ENCODE measurements at regions not wholly inside any gene's neighbourhood (a gene's known extent, or its start where the extent isn't known, plus 50 kb on each side); places are given as distances from the start of the nearest gene placed in this dataset.

GRCh38 chr13:89968470-89968869, 1379.0 kb upstream of the MIR17HG start:
- 27 to 38% methylated on average over 2 of the region's 2 CpGs for WGBS, 2 donors
- Histone ChIP-seq H3K9me3 (ENCODE audit: control insufficient read depth in 2 of 2, insufficient read depth in 1 of 2, low read depth in 1 of 2, low read length in 1 of 2) (no peaks in the 10 kb centered on the region), H3K4me3 (ENCODE audit: low read depth in 1 of 2, low read length in 2 of 2) (no peak overlapping the region), H3K27ac (ENCODE audit: low read depth in 2 of 2, low read length in 1 of 2) (no peak overlapping the region), H3K36me3 (ENCODE audit: control insufficient read depth in 2 of 2, insufficient read depth in 2 of 2, low read length in 1 of 2) (no peaks in the 10 kb centered on the region), H3K4me1 (ENCODE audit: control insufficient read depth in 2 of 2, insufficient read depth in 2 of 2, low read length in 1 of 2) (no peaks in the 10 kb centered on the region), H3K27me3 (ENCODE audit: control insufficient read depth in 1 of 2, insufficient read depth in 2 of 2, low read length in 2 of 2) (no peaks in the 10 kb centered on the region)

GRCh38 chr13:89970353-89970709, 1377.2 kb upstream of the MIR17HG start:
- H3K36me3 ChIP-seq (ENCODE audit: control insufficient read depth in 2 of 2, insufficient read depth in 2 of 2, low read length in 1 of 2) = no peaks in the 10 kb centered on the region
- no peak overlapping the region for H3K4me3 ChIP-seq (ENCODE audit: low read depth in 1 of 2, low read length in 2 of 2)
- no peaks in the 10 kb centered on the region for H3K4me1 ChIP-seq (ENCODE audit: control insufficient read depth in 2 of 2, insufficient read depth in 2 of 2, low read length in 1 of 2)
- H3K27me3 ChIP-seq (ENCODE audit: control insufficient read depth in 1 of 2, insufficient read depth in 2 of 2, low read length in 2 of 2) = no peaks in the 10 kb centered on the region
- no peak overlapping the region for H3K27ac ChIP-seq (ENCODE audit: low read depth in 2 of 2, low read length in 1 of 2)
- 54 to 57% methylated on average over 1 of the region's 1 CpG for WGBS, 2 donors
- no peaks in the 10 kb centered on the region for H3K9me3 ChIP-seq (ENCODE audit: control insufficient read depth in 2 of 2, insufficient read depth in 1 of 2, low read depth in 1 of 2, low read length in 1 of 2)

GRCh38 chr13:89977203-89977602, 1370.3 kb upstream of the MIR17HG start:
- no peak overlapping the region for H3K27ac ChIP-seq (ENCODE audit: low read depth in 2 of 2, low read length in 1 of 2)
- no peak overlapping the region for H3K4me3 ChIP-seq (ENCODE audit: low read depth in 1 of 2, low read length in 2 of 2)
- H3K36me3 ChIP-seq (ENCODE audit: control insufficient read depth in 2 of 2, insufficient read depth in 2 of 2, low read length in 1 of 2) = no peaks in the 10 kb centered on the region
- no peaks in the 10 kb centered on the region for H3K27me3 ChIP-seq (ENCODE audit: control insufficient read depth in 1 of 2, insufficient read depth in 2 of 2, low read length in 2 of 2)
- no peaks in the 10 kb centered on the region for H3K4me1 ChIP-seq (ENCODE audit: control insufficient read depth in 2 of 2, insufficient read depth in 2 of 2, low read length in 1 of 2)
- WGBS, 2 donors = 75 to 76% methylated on average over 3 of the region's 3 CpGs
- H3K9me3 ChIP-seq (ENCODE audit: control insufficient read depth in 2 of 2, insufficient read depth in 1 of 2, low read depth in 1 of 2, low read length in 1 of 2) = no peaks in the 10 kb centered on the region

- H3K4me1 ChIP-seq (ENCODE audit: control insufficient read depth in 2 of 2, insufficient read depth in 2 of 2, low read length in 1 of 2) = no peaks in the 10 kb centered on the region
- H3K27ac ChIP-seq (ENCODE audit: low read depth in 2 of 2, low read length in 1 of 2) = no peak overlapping the region
These were observed 1366.6 kb upstream of the MIR17HG start for GRCh38 chr13:89980896-89981295.

GRCh38 chr13:89982407-89983095, 1364.9 kb upstream of the MIR17HG start:
- 34 to 41% methylated on average over 5 of the region's 5 CpGs for WGBS, 2 donors

More at GRCh38 chr13:89980896-89981295, 1366.6 kb upstream of the MIR17HG start:
- no peaks in the 10 kb centered on the region for H3K27me3 ChIP-seq (ENCODE audit: control insufficient read depth in 1 of 2, insufficient read depth in 2 of 2, low read length in 2 of 2)
- H3K9me3 ChIP-seq (ENCODE audit: control insufficient read depth in 2 of 2, insufficient read depth in 1 of 2, low read depth in 1 of 2, low read length in 1 of 2) = no peaks in the 10 kb centered on the region
- no peak overlapping the region for H3K4me3 ChIP-seq (ENCODE audit: low read depth in 1 of 2, low read length in 2 of 2)
- H3K36me3 ChIP-seq (ENCODE audit: control insufficient read depth in 2 of 2, insufficient read depth in 2 of 2, low read length in 1 of 2) = no peaks in the 10 kb centered on the region

DNA sequence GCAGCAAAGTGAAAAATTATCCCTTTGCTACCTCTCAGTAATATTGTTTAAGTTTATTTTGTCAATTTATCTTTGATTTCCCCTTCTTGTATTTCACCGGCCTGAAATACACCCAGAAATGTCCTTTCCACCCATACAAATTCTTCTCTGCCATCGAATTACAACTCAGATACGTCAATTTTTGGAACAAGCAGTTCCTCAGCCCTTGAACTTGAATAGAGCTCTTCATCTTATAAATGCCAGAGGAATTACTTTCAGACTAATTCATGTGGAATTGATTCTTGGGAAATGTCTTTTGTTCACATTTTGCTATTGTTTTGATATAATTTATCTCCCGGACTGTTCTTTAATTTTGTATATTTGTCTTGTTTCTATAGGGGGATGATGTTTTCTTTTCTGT, 1359.3 kb upstream of the MIR17HG start:
- Histone ChIP-seq H3K36me3 (ENCODE audit: control insufficient read depth in 2 of 2, insufficient read depth in 2 of 2, low read length in 1 of 2) (no peaks in the 10 kb centered on the region), H3K27ac (ENCODE audit: low read depth in 2 of 2, low read length in 1 of 2) (no peak overlapping the region), H3K27me3 (ENCODE audit: control insufficient read depth in 1 of 2, insufficient read depth in 2 of 2, low read length in 2 of 2) (no peaks in the 10 kb centered on the region), H3K4me3 (ENCODE audit: low read depth in 1 of 2, low read length in 2 of 2) (no peak overlapping the region), H3K4me1 (ENCODE audit: control insufficient read depth in 2 of 2, insufficient read depth in 2 of 2, low read length in 1 of 2) (no peaks in the 10 kb centered on the region), H3K9me3 (ENCODE audit: control insufficient read depth in 2 of 2, insufficient read depth in 1 of 2, low read depth in 1 of 2, low read length in 1 of 2) (peaks cover 0 to 2% of the 10 kb centered on the region in 2 donors)
- WGBS, 2 donors = 36 to 52% methylated on average over 4 of the region's 4 CpGs

More at GRCh38 chr13:89982407-89983095, 1364.9 kb upstream of the MIR17HG start:
- H3K4me3 ChIP-seq (ENCODE audit: low read depth in 1 of 2, low read length in 2 of 2) = no peak overlapping the region
- no peaks in the 10 kb centered on the region for H3K9me3 ChIP-seq (ENCODE audit: control insufficient read depth in 2 of 2, insufficient read depth in 1 of 2, low read depth in 1 of 2, low read length in 1 of 2)
- no peaks in the 10 kb centered on the region for H3K27me3 ChIP-seq (ENCODE audit: control insufficient read depth in 1 of 2, insufficient read depth in 2 of 2, low read length in 2 of 2)
- no peaks in the 10 kb centered on the region for H3K36me3 ChIP-seq (ENCODE audit: control insufficient read depth in 2 of 2, insufficient read depth in 2 of 2, low read length in 1 of 2)
- H3K27ac ChIP-seq (ENCODE audit: low read depth in 2 of 2, low read length in 1 of 2) = no peak overlapping the region
- no peaks in the 10 kb centered on the region for H3K4me1 ChIP-seq (ENCODE audit: control insufficient read depth in 2 of 2, insufficient read depth in 2 of 2, low read length in 1 of 2)

DNA sequence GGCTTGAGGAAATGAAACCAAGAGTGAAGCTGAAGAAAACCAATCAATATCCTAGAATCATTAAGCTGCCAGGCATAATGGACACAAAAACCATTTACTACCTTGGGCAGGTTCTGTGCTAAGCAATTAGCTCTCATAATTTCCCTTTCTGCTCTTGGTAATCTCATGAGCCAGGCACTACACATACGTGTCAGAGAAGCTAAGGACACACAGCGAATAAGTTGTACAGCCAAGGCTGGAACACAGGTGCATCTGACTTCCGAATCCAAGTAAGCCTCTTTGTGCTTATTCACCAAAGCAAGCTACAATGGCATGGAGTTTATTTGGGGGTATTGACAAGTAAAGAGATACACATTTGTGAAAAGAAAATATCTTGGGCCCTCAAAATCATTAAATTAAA, 1343.9 kb upstream of the MIR17HG start:
- 90 to 94% methylated on average over 3 of the region's 3 CpGs for WGBS, 2 donors

DNA sequence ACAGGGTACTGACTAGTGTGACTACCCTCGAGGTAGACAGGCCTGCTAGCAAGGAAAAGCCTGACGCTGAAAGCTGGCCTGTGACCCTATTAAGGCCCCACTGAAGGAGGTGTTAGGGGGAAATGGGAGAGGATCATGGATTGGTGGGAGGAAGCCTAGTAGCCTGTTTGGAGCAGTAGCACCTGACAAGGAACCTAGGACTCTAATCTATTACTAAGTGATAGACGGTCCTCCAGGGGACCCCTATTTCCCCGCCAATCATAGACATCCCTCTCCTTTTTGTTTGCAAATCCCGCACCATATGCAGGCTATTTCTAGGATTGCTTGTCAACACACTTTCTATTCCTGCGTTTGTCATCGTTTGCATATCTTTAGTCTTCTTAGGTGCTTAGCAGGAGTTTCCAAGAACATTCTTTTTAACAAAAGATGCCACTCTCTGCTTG, 1338.8 kb upstream of the MIR17HG start:
- H3K36me3 ChIP-seq (ENCODE audit: control insufficient read depth in 2 of 2, insufficient read depth in 2 of 2, low read length in 1 of 2) = no peaks in the 10 kb centered on the region
- H3K4me1 ChIP-seq (ENCODE audit: control insufficient read depth in 2 of 2, insufficient read depth in 2 of 2, low read length in 1 of 2) = no peaks in the 10 kb centered on the region
- no peak overlapping the region for H3K27ac ChIP-seq (ENCODE audit: low read depth in 2 of 2, low read length in 1 of 2)
- WGBS, 2 donors = 65 to 67% methylated on average over 7 of the region's 7 CpGs
- H3K4me3 ChIP-seq (ENCODE audit: low read depth in 1 of 2, low read length in 2 of 2) = no peak overlapping the region
- no peaks in the 10 kb centered on the region for H3K27me3 ChIP-seq (ENCODE audit: control insufficient read depth in 1 of 2, insufficient read depth in 2 of 2, low read length in 2 of 2)
- no peaks in the 10 kb centered on the region for H3K9me3 ChIP-seq (ENCODE audit: control insufficient read depth in 2 of 2, insufficient read depth in 1 of 2, low read depth in 1 of 2, low read length in 1 of 2)

More for the DNA sequence above, 1343.9 kb upstream of the MIR17HG start:
- Histone ChIP-seq H3K36me3 (ENCODE audit: control insufficient read depth in 2 of 2, insufficient read depth in 2 of 2, low read length in 1 of 2) (no peaks in the 10 kb centered on the region), H3K4me1 (ENCODE audit: control insufficient read depth in 2 of 2, insufficient read depth in 2 of 2, low read length in 1 of 2) (no peaks in the 10 kb centered on the region), H3K27ac (ENCODE audit: low read depth in 2 of 2, low read length in 1 of 2) (no peak overlapping the region), H3K9me3 (ENCODE audit: control insufficient read depth in 2 of 2, insufficient read depth in 1 of 2, low read depth in 1 of 2, low read length in 1 of 2) (no peaks in the 10 kb centered on the region), H3K4me3 (ENCODE audit: low read depth in 1 of 2, low read length in 2 of 2) (no peak overlapping the region), H3K27me3 (ENCODE audit: control insufficient read depth in 1 of 2, insufficient read depth in 2 of 2, low read length in 2 of 2) (no peaks in the 10 kb centered on the region)

GRCh38 chr13:90014038-90014437, 1333.4 kb upstream of the MIR17HG start:
- H3K27me3 ChIP-seq (ENCODE audit: control insufficient read depth in 1 of 2, insufficient read depth in 2 of 2, low read length in 2 of 2) = no peaks in the 10 kb centered on the region
- no peak overlapping the region for H3K27ac ChIP-seq (ENCODE audit: low read depth in 2 of 2, low read length in 1 of 2)
- H3K4me3 ChIP-seq (ENCODE audit: low read depth in 1 of 2, low read length in 2 of 2) = no peak overlapping the region
- 82% methylated on average over 1 of the region's 1 CpG for WGBS, 2 donors
- H3K36me3 ChIP-seq (ENCODE audit: control insufficient read depth in 2 of 2, insufficient read depth in 2 of 2, low read length in 1 of 2) = no peaks in the 10 kb centered on the region
- H3K9me3 ChIP-seq (ENCODE audit: control insufficient read depth in 2 of 2, insufficient read depth in 1 of 2, low read depth in 1 of 2, low read length in 1 of 2) = no peaks in the 10 kb centered on the region
- no peaks in the 10 kb centered on the region for H3K4me1 ChIP-seq (ENCODE audit: control insufficient read depth in 2 of 2, insufficient read depth in 2 of 2, low read length in 1 of 2)

Measured in esophagus (tissue), 2 donors.